ENCODE measurements at regions not wholly inside any gene's neighbourhood (a gene's known extent, or its start where the extent isn't known, plus 50 kb on each side); places are given as distances from the start of the nearest gene placed in this dataset.

DNA sequence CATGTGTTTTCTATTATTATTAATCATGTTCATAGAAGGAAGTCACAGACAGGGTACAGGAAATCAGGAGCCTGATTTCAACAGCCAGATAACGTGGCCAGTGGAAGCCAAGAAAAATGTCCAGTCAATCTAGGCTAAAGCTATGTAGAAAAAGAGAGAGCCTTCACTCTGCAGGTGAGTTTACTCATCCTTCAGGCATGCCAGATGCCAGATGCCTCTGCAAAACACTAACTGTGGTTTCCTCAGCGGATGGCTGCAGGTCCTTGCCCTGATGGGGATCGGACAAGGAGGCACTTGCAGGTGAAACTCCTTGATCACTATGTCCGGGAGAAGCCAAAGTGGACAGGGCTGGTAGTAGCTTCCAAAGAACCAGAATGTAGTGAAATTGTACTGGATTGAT, 962.3 kb upstream of the RAG2 start:
- ChIA-PET POLR2A (no interaction called here), CTCF (interaction anchor here (0.5 kb wide), 1 partner anchor 667 kb away, joined by 3 read pairs; no protein-coding TSS in a partner anchor)
- no peak for TF ChIP-seq TARDBP (IDR thresholded peaks at IDR 0.05)
- TF ChIP-seq FOXK2 (IDR thresholded peaks at IDR 0.05), result no peak
- TF ChIP-seq CTBP1 (IDR thresholded peaks at IDR 0.05; ENCODE audit: borderline replicate concordance), result no peak
- no peak for DNase-seq (ENCODE audit: extremely low spot score)

DNA sequence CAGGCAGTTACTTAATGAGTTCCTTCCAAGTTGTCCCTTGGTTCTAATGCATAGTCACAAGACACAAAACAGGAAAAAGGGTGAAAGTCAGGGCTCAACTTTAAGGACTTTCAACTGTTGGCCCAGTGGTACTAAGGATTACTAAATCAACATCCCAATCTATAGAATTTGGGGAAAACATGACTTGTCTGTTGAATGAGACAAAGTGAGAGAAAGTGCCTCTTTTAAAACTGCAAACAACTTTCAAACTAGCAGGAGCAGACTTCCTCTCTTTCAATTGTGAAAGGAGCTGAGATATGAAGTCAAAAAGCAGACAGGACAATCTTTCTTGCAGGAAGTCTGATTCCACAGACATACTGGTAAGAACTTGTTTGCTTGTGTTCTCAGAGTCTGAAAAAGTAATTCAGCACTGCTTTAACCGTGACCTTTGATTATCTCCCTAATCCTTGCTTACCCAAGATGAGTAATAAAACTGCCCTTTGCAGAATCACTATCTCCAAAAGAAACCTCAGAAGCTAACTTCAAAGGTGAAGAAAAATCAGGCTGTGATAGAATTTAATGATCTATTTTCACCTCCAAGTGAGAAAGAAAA, 960.7 kb upstream of the RAG2 start:
- DNase-seq (ENCODE audit: extremely low spot score), result no peak
- ChIA-PET POLR2A (no interaction called here), CTCF (no interaction called here)
- TF ChIP-seq FOXM1 (IDR thresholded peaks at IDR 0.05; ENCODE audit: borderline replicate concordance), result no peak
- no peak for TF ChIP-seq ELF4 (IDR thresholded peaks at IDR 0.05)
- TF ChIP-seq FOXK2 (IDR thresholded peaks at IDR 0.05), result no peak
- no peak for TF ChIP-seq ZNF384 (IDR thresholded peaks at IDR 0.05)
- TF ChIP-seq SUZ12 (IDR thresholded peaks at IDR 0.05), result no peak
- TF ChIP-seq L3MBTL2 (conservative IDR thresholded peaks at IDR 0.05), result no peak
- no peak for TF ChIP-seq NFRKB (IDR thresholded peaks at IDR 0.05)
- TF ChIP-seq CTBP1 (IDR thresholded peaks at IDR 0.05; ENCODE audit: borderline replicate concordance), result no peak
- TF ChIP-seq FOXA1 (IDR thresholded peaks at IDR 0.05), result no peak
- no peak for TF ChIP-seq LEF1 (IDR thresholded peaks at IDR 0.05; ENCODE audit: borderline replicate concordance)
- no peak for TF ChIP-seq TARDBP (IDR thresholded peaks at IDR 0.05)
- no peak for TF ChIP-seq HDGF (IDR thresholded peaks at IDR 0.05; ENCODE audit: borderline replicate concordance)
- TF ChIP-seq, protein P1, sequence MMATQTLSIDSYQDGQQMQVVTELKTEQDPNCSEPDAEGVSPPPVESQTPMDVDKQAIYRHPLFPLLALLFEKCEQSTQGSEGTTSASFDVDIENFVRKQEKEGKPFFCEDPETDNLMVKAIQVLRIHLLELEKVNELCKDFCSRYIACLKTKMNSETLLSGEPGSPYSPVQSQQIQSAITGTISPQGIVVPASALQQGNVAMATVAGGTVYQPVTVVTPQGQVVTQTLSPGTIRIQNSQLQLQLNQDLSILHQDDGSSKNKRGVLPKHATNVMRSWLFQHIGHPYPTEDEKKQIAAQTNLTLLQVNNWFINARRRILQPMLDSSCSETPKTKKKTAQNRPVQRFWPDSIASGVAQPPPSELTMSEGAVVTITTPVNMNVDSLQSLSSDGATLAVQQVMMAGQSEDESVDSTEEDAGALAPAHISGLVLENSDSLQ (IDR thresholded peaks at IDR 0.05), result no peak
- no peak for TF ChIP-seq ARNT (IDR thresholded peaks at IDR 0.05)
- no peak for TF ChIP-seq SP1 (IDR thresholded peaks at IDR 0.05)
- TF ChIP-seq BHLHE40 (IDR thresholded peaks at IDR 0.05; ENCODE audit: borderline replicate concordance), result no peak

DNA sequence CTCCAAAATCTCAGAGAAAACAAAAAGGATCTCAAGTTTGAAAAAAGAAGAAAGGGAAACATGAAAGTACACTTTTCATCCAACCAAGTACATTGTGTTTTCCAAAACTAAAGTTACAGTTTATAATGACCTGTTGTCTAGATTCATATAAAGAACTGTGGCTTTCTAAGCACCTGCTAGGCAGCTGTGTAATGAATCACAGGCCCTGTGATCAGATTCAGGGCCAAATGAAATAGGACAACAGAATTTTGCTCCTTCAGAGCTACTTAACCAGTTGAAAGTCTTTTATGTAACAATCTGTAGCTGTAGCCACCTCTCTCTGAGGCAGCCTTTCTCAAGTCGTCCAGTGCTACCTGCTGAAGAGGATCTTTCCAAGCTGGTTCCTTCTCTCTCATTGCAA, 960.0 kb upstream of the RAG2 start:
- TF ChIP-seq FOXM1 (IDR thresholded peaks at IDR 0.05; ENCODE audit: borderline replicate concordance) (no peak), TARDBP (IDR thresholded peaks at IDR 0.05) (no peak), CTBP1 (IDR thresholded peaks at IDR 0.05; ENCODE audit: borderline replicate concordance) (no peak), ZNF384 (IDR thresholded peaks at IDR 0.05) (no peak), HDGF (IDR thresholded peaks at IDR 0.05; ENCODE audit: borderline replicate concordance) (no peak)
- no peak for DNase-seq (ENCODE audit: extremely low spot score)
- ChIA-PET POLR2A (no interaction called here), CTCF (no interaction called here)

DNA sequence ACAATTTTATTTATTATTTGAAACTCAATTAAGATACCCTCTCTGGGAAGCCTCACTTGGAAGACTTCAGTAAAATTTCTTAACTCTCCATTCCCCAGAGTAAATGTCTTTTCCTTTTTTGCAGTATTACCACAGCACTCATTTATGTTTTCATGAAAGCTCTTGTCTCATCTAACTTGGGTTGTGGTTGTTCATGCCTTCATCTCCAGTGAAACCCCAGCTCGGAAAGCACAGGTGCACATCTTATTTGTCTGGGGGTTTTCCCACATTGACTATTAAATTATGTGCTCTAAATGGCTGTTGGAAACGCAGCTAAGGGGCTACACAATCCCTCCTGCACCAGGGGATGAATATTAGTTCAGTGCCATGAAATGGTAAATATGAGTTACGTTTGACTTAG, 954.2 kb upstream of the RAG2 start:
- CTCF ChIA-PET, result no interaction called here
- TF ChIP-seq ELF4 (IDR thresholded peaks at IDR 0.05), result no peak
- TF ChIP-seq NFRKB (IDR thresholded peaks at IDR 0.05), result no peak
- TF ChIP-seq LEF1 (IDR thresholded peaks at IDR 0.05; ENCODE audit: borderline replicate concordance), result no peak
- TF ChIP-seq SUZ12 (IDR thresholded peaks at IDR 0.05), result no peak
- no peak for TF ChIP-seq L3MBTL2 (conservative IDR thresholded peaks at IDR 0.05)
- no peak for TF ChIP-seq TARDBP (IDR thresholded peaks at IDR 0.05)
- no peak for TF ChIP-seq FOXA1 (IDR thresholded peaks at IDR 0.05)
- no peak for TF ChIP-seq ARNT (IDR thresholded peaks at IDR 0.05)
- TF ChIP-seq, protein P1 (IDR thresholded peaks at IDR 0.05), result no peak
- TF ChIP-seq ZNF384 (IDR thresholded peaks at IDR 0.05), result no peak
- no peak for TF ChIP-seq BHLHE40 (IDR thresholded peaks at IDR 0.05; ENCODE audit: borderline replicate concordance)
- TF ChIP-seq HDGF (IDR thresholded peaks at IDR 0.05; ENCODE audit: borderline replicate concordance), result no peak
- TF ChIP-seq CTBP1 (IDR thresholded peaks at IDR 0.05; ENCODE audit: borderline replicate concordance), result no peak
- no peak for TF ChIP-seq SP1 (IDR thresholded peaks at IDR 0.05)
- no peak for TF ChIP-seq FOXM1 (IDR thresholded peaks at IDR 0.05; ENCODE audit: borderline replicate concordance)
- POLR2A ChIA-PET, result no interaction called here
- DNase-seq (ENCODE audit: extremely low spot score), result no peak

DNA sequence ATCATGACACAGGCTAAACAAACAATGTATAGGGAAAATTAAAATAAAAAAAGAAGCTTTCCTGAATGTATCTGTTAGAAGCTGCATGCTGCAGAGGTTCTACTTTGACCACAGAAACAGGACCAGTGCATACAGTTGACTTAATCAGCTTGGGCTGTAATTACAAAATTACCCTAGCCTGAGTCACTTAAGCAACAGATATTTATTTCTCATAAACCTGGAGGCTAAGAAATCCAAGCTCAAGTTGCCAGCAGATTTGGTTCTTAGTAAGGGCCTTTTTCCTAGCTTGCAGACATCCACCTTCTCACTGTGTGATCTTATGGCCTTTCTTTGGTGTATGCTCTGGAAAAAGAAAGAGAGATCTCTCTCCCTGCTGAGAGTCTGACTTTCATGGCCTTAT, 946.5 kb upstream of the RAG2 start:
- POLR2A ChIA-PET, result no interaction called here
- TF ChIP-seq NFRKB (IDR thresholded peaks at IDR 0.05) (no peak), LEF1 (IDR thresholded peaks at IDR 0.05; ENCODE audit: borderline replicate concordance) (no peak), FOXA1 (IDR thresholded peaks at IDR 0.05) (no peak), ELF4 (IDR thresholded peaks at IDR 0.05) (no peak), FOXK2 (IDR thresholded peaks at IDR 0.05) (no peak), ARNT (IDR thresholded peaks at IDR 0.05) (no peak), SUZ12 (IDR thresholded peaks at IDR 0.05) (no peak), HDGF (IDR thresholded peaks at IDR 0.05; ENCODE audit: borderline replicate concordance) (no peak), SP1 (IDR thresholded peaks at IDR 0.05) (no peak), TARDBP (IDR thresholded peaks at IDR 0.05) (no peak), BHLHE40 (IDR thresholded peaks at IDR 0.05; ENCODE audit: borderline replicate concordance) (no peak), ZNF384 (IDR thresholded peaks at IDR 0.05) (no peak), L3MBTL2 (conservative IDR thresholded peaks at IDR 0.05) (no peak), FOXM1 (IDR thresholded peaks at IDR 0.05; ENCODE audit: borderline replicate concordance) (no peak)
- DNase-seq (ENCODE audit: extremely low spot score), result no peak
- CTCF ChIA-PET, result no interaction called here

DNA sequence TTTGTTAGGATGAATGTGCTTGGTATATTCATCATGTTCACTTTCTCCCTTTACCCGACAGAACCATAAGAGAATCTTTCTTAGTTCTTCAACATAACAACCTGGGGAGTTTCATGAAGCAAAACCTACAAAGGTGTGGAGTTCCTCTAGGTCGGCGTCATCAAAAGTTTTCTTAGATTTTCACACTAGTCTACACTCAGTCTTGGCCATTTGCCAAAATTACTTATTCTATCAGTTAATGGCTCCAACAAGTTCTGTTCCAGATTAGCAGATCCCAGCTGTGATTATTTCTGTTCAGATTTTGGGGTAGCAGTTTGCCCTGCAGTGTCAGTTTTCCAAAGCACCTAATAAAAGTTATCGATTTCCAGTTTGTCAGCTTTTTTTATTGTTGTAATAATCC, 935.8 kb upstream of the RAG2 start:
- no peak for DNase-seq (ENCODE audit: extremely low spot score)
- ChIA-PET POLR2A (no interaction called here), CTCF (no interaction called here)
- TF ChIP-seq TARDBP (IDR thresholded peaks at IDR 0.05) (no peak), CTBP1 (IDR thresholded peaks at IDR 0.05; ENCODE audit: borderline replicate concordance) (no peak), BHLHE40 (IDR thresholded peaks at IDR 0.05; ENCODE audit: borderline replicate concordance) (no peak)

DNA sequence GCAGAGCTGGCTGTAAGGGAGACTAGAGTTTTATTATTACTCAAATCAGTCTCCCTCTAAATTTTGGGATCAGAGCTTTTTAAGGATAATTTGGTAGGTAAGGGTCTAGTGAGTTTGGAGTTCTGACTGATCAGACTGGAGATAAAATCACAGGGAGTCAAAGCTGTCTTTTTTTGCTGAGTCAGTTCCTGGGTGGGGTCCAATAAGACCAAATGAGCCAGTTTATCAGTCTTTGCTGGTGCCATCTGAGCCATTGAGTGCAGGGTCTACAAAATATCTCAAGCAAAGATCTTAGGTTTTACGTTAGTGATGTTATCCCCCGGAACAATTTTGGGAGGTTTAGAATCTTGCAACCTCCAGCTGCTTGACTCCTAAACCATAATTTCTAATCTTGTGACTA, 935.1 kb upstream of the RAG2 start:
- DNase-seq (ENCODE audit: extremely low spot score), result no peak
- TF ChIP-seq TARDBP (IDR thresholded peaks at IDR 0.05) (no peak), ELF4 (IDR thresholded peaks at IDR 0.05) (no peak), LEF1 (IDR thresholded peaks at IDR 0.05; ENCODE audit: borderline replicate concordance) (no peak), FOXK2 (IDR thresholded peaks at IDR 0.05) (no peak), FOXA1 (IDR thresholded peaks at IDR 0.05) (no peak), ARNT (IDR thresholded peaks at IDR 0.05) (no peak)
- TF ChIP-seq, protein P1 (IDR thresholded peaks at IDR 0.05), result no peak
- ChIA-PET POLR2A (no interaction called here), CTCF (no interaction called here)
